HCT116 (cell line): ENCODE measurements at regions not wholly inside any gene's neighbourhood (a gene's known extent, or its start where the extent isn't known, plus 50 kb on each side); places are given as distances from the start of the nearest gene placed in this dataset.

ENCODE experiments used
- CBX3 ChIP-seq: IDR thresholded peaks from 2 replicates; pipeline ENCODE4 v1.6.1; 2012; ENCODE audit warnings: low read depth
- EGR1 ChIP-seq: IDR thresholded peaks from 2 replicates; pipeline ENCODE4 v1.6.1; 2012; ENCODE audit warnings: low read depth
- FOSL1 ChIP-seq: IDR thresholded peaks from 2 replicates; pipeline ENCODE4 v1.6.1; 2012; ENCODE audit warnings: low read depth
- JUND ChIP-seq: IDR thresholded peaks from 2 replicates; pipeline ENCODE4 v1.6.1; 2012
- POLR2A ChIP-seq: IDR thresholded peaks from 2 replicates; pipeline ENCODE4 v1.7.0; 2011; ENCODE audit warnings: borderline replicate concordance; ENCODE audit not compliant: insufficient read depth, insufficient read length; ENCODE audit errors: extremely low read depth
- SIN3A ChIP-seq: IDR thresholded peaks from 2 replicates; pipeline ENCODE4 v1.6.1; 2012; ENCODE audit warnings: low read depth
- ZFX ChIP-seq: fragments of 450-650 bp; IDR thresholded peaks from 2 replicates; pipeline ENCODE4 v1.6.1; 2017
- TF ChIP-seq, protein P1 (sequence below), 3 experiments: fragments of 200-600 bp in 1 of 3; sonication (generic) in 1 of 3; IDR thresholded peaks in 2 of 3; conservative IDR thresholded peaks in 1 of 3; 2 replicates each; pipeline ENCODE4 v1.5.1; 2012 to 2017; ENCODE audit warnings: low read depth in 2 of 3, low read length in 2 of 3, antibody characterized with exemption in 1 of 3, borderline replicate concordance in 1 of 3, control low read depth in 1 of 3, mild to moderate bottlenecking in 1 of 3, mixed read lengths in 1 of 3, mixed run types in 1 of 3, moderate library complexity in 1 of 3; ENCODE audit not compliant: insufficient read depth in 1 of 3
- TF ChIP-seq, protein P2 (sequence below): IDR thresholded peaks from 2 replicates; pipeline ENCODE4 v1.6.1; 2012
- TF ChIP-seq, protein P3 (sequence below): IDR thresholded peaks from 2 replicates; pipeline ENCODE4 v1.6.1; 2011; ENCODE audit warnings: mild to moderate bottlenecking, low read length, moderate library complexity; ENCODE audit not compliant: insufficient replicate concordance; ENCODE audit errors: extremely low read depth

DNA sequence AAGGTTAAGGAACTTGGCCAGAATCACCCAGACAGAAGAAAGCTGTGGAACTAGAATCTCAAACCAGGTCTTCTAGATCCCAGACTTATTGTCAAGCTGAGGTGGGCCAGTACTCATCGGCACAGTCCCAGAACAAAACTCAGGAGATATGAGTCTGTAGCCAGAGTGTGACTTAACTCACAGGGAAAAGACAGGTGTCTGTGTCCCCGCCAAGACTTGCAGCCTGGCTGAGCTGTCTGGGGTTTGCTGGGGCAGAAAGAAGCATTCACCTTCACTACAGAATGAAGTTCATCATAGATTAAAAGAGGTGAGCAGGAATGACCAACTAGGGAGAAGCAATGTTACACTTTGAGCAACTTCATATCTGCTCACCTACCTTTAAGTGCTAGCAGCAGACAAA lies 257.2 kb downstream of the FOXO1 start:
- no peak for TF ChIP-seq JUND
- TF ChIP-seq POLR2A: no peak
- TF ChIP-seq, protein P1, sequence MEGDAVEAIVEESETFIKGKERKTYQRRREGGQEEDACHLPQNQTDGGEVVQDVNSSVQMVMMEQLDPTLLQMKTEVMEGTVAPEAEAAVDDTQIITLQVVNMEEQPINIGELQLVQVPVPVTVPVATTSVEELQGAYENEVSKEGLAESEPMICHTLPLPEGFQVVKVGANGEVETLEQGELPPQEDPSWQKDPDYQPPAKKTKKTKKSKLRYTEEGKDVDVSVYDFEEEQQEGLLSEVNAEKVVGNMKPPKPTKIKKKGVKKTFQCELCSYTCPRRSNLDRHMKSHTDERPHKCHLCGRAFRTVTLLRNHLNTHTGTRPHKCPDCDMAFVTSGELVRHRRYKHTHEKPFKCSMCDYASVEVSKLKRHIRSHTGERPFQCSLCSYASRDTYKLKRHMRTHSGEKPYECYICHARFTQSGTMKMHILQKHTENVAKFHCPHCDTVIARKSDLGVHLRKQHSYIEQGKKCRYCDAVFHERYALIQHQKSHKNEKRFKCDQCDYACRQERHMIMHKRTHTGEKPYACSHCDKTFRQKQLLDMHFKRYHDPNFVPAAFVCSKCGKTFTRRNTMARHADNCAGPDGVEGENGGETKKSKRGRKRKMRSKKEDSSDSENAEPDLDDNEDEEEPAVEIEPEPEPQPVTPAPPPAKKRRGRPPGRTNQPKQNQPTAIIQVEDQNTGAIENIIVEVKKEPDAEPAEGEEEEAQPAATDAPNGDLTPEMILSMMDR (IDR thresholded peaks at IDR 0.05 in 2 of 3, conservative IDR thresholded peaks at IDR 0.05 in 1 of 3; ENCODE audit: borderline replicate concordance in 1 of 3, insufficient read depth in 1 of 3, low read depth in 2 of 3, low read length in 2 of 3): no peak
- TF ChIP-seq SIN3A: no peak
- no peak for TF ChIP-seq ZFX
- TF ChIP-seq, protein P2, sequence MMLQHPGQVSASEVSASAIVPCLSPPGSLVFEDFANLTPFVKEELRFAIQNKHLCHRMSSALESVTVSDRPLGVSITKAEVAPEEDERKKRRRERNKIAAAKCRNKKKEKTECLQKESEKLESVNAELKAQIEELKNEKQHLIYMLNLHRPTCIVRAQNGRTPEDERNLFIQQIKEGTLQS: no peak
- no peak for TF ChIP-seq EGR1
- TF ChIP-seq, protein P3, sequence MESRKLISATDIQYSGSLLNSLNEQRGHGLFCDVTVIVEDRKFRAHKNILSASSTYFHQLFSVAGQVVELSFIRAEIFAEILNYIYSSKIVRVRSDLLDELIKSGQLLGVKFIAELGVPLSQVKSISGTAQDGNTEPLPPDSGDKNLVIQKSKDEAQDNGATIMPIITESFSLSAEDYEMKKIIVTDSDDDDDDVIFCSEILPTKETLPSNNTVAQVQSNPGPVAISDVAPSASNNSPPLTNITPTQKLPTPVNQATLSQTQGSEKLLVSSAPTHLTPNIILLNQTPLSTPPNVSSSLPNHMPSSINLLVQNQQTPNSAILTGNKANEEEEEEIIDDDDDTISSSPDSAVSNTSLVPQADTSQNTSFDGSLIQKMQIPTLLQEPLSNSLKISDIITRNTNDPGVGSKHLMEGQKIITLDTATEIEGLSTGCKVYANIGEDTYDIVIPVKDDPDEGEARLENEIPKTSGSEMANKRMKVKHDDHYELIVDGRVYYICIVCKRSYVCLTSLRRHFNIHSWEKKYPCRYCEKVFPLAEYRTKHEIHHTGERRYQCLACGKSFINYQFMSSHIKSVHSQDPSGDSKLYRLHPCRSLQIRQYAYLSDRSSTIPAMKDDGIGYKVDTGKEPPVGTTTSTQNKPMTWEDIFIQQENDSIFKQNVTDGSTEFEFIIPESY: no peak
- no peak for TF ChIP-seq FOSL1
- TF ChIP-seq CBX3: no peak
